Left renal cortex interstitium (tissue), 4 donors: ENCODE measurements at regions not wholly inside any gene's neighbourhood (a gene's known extent, or its start where the extent isn't known, plus 50 kb on each side); places are given as distances from the start of the nearest gene placed in this dataset.

Source experiments
- DNase-seq, 4 donors: peaks; one replicate each; pipeline ENCODE4 v3.0.0-alpha.2; 2013; ENCODE audit warnings: low read depth in 4 of 4, low spot score in 2 of 4, missing footprints in 1 of 4

DNA sequence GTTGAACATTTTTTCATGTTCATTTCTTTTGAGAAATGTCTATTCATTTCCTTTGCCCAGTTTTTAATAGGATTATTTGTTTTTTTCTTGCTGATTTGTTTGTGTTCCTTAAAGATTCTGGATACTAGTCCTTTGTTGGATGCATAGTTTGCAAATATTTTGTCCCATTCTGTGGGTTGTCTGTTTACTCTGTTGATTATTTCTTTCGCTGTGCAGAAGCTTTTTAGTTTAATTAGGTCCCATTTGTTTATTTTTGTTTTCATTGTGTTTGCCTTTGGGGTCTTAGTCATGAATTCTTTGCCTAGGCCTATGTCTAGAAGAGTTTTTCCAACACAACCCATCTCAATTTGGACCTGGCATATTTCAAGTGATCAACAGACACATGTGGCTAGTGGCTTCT lies 116.1 kb upstream of the GALNT2 start:
- DNase-seq: no peak

DNA sequence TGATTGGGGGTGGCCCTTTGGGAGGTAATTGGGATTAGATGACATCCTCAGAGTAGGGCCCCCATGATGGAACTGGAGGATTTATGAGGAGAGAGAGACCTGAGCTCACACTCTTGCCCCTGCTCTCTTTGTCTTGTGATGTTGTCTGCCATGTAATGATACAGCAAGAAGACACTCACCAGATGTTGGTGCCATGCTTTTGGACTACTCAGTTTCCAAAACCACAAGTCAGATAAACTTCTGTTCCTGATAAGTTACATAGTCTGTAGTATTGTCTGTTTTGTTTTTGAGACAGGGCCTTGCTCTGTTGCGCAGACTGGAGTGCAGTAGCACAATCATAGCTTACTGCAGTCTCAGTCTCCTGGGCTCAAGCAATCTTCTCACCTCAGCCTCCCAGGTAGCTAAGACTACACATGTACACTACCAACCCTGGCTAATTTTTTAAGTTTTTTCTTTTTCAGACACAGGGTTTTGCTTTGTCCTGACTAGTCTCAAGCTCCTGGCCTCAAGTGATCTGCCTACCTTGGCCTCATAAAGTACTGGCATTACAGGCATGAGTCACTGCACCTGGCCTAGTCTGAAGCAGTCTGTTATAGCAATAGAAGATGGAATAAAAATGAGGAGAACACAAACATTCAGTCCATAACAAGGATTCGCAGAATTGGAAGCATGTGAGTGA lies 115.0 kb upstream of the GALNT2 start:
- DNase-seq: no peak

DNA sequence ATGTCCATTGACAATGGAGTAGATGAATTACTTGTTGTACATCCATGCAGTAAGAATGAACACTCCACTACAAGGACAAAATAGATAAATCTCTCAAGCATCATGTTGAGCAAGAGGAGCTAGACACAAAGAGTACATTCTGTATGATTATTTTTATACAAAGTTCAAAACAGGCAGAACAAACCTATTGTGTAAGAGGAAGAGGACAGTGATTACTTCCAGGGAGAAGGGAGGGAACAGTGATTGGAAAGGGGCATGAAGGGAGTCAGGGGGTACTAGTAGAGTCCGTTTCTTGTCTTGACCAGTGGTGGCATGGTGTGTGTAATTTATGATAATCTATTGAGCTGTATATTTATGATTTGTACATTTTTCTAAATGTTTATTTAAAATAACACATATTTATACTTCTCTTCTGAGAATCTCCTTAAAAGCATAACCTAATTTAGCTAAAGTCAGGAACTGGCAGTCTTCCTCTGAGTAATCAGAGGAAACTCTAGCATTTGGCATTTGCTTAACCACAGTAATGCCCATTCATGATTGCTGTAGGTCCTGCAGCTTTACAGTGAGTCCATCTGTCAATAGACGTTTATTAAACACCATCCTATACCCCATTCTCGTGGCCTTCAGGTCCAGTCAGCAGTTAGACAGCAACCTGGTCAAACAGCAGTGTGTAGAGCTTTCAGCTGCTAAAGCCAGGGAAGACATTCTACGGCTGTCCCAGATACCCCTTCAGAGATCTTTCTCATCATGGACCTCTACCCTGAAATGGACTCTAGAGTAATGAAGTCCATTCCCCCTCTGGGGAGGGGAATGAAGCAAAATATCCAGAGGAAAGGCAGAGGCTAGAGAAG lies 114.1 kb upstream of the GALNT2 start:
- DNase-seq: no peak

DNA sequence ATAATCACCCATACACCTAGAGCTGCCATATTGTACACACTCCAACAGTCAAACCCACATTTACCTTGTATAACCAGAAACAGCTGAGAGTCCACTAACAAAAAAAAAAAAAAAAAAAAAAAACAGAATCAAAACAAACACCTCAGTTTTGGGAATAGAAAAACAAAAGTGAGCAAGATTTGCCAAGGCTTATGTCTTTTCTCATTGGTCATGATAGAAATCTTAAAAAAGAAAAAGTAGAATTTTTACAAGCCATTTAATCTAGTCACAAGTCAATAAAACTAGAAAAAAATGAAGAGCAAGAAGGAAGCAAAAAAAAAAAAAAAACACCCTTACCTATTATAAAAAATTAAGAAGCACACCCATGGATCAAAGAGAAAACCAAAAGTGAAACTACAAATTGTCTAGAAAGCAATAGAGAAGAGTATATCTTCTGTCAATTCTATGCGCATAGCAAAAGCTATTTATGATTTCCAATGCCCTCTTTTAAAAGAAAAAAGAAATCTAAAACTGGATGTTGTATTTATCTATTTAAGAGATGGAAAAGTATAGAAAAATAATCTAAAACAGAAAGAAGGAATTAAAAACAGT lies 113.2 kb upstream of the GALNT2 start:
- DNase-seq: no peak

DNA sequence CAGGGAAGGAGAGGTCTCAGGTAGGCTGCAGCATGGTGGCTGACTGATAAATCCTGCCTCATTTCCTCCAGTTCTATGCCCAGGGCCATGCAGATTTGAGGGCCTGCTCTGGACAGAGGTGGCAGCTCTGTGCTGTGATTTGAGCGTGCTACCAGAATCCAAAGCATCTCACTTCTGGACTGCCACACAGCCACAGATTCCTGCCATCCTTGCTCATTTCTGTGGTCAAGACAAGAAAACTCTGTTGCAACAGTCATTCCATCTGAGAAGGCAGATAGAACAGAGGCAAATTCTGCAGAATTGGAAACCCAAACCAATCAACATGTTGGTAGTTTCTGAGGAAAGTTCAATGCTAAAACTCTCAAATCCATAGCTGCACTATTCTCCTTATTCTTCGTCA lies 102.8 kb upstream of the GALNT2 start:
- DNase-seq: no peak

DNA sequence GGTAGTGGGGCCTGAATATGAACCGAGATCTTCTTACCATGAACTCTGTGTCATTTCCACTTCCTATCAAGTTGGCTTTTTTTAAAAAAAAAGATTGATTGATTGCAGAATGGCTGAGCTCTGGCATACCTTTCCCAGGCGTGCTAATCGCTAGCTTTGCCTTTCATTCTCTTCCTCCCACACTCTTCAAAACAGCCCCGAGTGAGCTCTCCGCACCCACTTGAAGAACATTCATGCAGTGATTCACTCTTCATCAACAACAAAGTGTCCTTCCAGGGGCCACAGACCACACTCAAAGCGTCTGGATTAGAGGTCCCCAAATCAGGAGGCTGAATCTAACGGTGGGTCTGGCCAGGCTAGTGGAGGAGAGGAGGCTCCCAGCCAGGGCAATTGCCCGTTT lies 96.3 kb upstream of the GALNT2 start:
- no peak for DNase-seq

DNA sequence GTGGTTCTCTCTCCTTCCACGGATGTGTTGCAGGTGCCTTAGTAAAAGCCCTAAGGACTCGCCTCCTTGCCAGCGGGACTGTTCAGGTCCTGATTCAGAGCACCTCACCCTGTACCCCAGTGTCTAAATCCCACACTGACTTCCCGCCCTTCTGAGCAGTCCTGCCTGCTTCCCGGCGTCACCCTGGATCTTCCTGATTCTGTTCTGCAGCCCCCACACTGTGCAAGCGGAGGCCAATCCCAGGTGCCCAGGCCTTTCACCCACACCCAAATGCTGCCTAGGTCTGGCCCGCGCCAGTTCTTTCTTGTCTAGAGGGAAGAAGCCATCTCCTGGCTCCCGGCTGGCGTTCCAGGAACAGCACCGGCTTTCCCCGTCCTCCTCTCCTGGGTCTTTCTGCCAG lies 95.9 kb upstream of the GALNT2 start:
- DNase-seq: no peak

DNA sequence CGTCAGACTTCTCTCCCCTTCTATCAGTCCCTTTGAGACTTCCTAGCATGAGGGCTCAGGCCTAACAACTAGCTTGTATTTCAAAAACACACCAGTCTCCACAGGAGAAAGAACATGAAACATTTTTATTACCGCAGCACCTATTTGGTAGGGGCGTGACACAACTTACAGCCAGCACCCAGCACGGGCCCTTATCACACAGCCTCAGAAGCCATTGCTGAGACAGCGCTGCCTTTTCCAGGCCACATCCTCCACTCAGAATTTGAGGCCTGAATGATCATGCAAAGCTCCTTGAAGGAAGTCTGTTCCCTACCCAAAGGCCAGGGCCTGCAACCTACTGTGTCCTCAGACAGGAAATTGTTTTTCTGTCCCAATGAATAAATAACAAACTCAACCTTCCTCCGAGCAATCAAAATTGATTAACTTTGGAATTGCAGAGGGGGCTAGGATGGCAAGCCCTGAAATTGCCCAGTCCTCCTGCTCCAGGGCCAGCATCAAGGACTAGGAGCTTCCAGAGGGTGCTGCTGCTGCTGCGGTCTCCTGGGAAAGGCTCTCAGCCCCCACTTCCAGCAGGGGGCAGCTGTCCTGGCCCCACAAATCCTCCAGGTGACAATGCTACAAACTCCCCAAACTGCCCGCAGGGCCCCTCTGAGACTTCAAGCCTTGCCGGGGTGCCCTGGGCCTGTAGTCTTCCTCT lies 94.3 kb upstream of the GALNT2 start:
- DNase-seq: no peak

DNA sequence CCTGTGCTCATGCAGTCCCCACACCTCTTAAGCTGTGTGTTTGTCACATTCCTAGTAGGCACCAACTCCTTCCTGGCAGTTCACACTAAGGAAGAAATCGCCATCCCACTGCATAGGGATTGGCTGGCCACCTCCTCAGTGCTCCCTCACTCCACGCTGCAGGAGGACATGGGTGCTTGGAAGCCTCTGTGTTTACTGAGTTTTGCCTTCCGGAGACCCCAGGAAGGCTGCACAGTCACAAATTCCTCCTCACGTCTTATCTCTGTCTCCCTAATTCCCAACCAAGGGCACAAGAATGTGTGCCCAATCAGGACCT lies 93.8 kb upstream of the GALNT2 start:
- no peak for DNase-seq

DNA sequence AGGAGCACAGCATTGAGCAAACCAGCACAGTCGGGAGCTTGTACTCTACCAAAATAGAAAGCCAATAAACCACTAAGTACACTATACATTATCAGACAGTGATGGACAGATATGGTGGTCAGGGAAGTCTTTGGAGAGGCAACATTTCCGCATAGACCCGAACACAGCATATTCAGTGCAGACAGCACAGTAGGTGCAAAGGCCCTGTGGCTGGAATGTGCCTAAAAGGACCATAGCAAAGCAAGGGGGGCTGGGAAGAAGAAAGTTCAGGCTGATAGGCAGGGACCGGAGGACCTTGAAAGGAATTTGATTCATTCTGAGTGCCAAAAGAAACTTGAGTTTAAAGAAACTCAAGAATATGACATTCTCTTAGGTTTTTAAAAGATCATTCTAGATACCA lies 92.0 kb upstream of the GALNT2 start:
- no peak for DNase-seq

DNA sequence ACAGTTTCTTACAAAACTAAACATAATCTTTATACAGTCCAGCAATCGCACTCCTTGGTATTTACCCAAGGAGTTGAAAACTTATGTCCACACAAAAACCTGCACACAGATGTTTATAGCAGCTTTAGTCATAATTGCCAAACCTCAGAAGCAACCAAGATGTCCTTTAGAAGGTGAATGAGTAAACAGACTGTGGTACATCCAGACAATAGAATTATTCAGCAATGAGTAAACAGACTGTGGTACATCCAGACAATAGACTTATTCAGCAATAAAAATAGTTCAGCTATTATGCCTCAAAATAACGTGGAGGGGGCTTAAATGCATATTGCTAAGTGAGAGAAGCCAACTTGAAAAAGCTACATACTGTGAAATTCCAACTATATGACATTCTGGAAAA lies 87.0 kb upstream of the GALNT2 start:
- DNase-seq: no peak

DNA sequence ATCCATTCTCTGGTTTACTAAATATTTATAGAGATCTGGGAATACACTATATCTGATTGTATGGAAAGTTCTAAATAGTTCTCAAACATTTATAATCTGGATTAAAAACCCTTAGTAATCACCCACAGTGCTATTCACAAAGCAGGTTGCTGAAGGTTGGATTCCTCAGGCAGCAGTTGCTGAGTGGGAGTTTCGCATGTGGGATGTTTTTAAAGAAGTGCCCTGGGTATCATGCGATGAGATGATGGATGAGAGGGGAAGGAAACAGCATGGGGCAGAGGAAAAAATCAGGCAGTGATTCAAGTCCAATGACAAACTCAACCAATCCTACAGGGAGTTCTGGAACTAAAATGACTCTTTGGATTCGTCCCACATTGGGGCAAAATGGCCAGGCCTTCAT lies 85.3 kb upstream of the GALNT2 start:
- no peak for DNase-seq

DNA sequence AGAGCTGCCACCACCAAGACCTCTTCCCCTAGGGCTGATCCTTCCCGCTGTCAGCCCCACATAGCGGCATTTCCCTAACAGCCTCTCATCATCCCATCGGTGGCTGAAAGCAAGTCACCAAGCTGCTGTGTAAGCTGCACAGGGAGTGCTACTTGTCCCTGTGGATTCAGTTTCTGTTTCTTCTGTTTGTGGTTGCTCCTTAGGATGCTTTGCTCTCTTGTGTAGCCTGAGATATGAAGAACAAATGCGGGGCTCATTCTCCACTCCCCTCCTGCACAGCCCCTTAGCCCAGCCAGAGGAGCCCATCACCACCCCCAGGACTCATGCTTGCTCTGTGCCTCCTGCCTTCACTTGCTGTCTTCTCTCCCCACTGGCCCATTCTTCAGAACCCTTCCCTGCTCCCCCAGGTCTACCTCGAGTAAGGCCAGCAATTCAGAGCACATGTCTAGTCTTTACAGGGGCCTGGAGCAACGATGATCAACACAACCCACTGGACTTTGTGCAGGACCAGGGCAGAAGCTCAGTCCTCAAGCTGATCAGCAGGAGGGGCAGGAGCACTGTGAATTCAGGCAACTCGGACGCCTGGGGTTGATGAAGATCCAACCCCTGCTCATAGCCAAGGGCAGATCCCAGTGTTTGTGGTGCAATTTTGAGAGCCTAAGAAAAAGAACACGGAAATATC lies 82.6 kb upstream of the GALNT2 start:
- DNase-seq: no peak

DNA sequence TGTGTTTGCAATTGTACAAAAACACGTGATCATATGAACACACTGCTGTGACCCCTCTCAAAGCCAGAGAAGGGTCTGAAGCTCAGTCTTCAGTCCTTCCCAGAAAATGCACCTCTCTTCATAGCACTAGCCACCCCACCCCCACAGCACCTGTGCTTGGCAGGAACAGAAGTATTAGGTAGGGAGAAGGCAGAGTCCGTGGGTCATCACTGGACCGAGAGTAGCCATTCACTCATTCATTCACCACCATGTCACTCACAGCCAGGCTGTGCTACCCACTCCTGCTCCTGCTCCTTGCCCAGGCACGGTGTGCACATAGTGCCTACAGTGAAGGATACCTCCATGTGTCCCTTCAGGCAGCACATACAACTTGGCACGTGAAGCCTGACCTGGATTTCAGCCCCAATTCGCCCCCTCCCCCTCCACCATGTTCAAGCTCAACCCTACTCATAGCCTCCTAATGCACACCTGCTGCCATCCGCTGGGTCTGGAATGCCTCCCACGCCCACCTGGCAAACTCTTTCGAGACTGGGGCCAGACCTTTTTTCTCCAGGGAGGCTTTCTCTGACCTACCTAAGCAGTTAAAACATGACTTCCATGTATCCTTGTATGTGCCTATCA lies 81.9 kb upstream of the GALNT2 start:
- DNase-seq: no peak

DNA sequence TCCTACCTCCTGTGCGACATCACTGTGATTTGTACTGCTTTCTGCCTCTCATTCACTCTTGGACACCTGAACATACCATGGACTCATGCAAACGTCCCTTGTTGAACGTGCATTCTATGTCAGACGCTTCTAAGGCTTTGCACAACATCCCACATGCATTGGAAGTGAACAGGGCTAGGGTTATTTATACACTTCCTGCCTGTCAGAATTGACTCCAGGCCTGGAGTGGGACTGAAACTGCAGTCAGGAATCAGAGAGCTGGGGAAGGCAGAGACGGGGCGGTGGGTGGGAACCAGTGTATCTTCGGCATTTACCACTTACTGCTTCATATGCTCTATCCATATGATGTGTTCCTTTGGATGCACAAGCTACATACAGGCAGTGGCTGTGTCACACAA lies 81.4 kb upstream of the GALNT2 start:
- DNase-seq: no peak

DNA sequence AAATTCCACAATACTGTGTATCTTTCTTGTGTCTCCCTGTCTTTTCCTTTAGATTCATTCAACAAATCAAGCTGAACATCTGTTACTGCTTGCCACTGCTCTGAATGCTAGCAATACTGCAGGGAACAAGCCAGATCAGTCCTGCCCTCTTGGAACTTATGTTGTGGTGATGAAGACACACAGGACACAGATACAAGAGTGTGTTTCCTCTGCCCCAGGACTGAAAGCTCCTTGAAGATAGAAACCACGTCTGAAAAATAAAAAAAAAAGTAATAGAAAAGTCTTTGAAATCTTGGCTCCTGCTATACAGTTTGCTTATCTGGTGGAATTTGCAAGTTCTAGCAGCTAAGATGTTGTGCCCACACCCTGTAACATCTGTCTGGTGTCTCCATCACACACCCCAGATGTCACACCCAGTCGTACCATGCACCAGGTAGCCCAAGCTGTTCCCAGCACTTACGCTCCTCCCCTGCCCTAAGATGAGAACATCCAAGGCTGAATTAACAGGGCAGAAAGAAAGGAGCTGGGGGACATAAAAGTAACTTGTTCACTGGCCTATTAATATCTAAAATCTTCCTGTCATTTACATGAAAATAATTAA lies 80.2 kb upstream of the GALNT2 start:
- no peak for DNase-seq

DNA sequence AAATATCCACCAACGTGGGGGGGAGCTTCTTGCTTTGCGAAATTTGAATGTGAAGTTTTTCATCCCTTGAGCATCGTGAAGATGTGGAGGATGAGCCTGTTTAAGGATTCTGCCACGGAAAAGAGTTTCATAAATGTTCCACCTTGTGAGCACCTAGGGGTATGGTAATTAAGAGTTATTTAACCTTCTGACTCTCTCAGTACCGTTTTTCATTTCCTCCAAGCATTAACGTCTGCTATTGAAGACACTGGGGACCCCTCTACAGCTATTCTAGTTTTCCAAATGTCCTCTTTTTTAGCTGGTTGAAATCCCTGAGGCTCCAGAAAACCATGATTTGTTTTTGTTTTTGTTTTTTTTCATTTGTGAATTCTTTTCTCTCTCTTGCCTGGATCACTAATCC lies 79.1 kb upstream of the GALNT2 start:
- no peak for DNase-seq

DNA sequence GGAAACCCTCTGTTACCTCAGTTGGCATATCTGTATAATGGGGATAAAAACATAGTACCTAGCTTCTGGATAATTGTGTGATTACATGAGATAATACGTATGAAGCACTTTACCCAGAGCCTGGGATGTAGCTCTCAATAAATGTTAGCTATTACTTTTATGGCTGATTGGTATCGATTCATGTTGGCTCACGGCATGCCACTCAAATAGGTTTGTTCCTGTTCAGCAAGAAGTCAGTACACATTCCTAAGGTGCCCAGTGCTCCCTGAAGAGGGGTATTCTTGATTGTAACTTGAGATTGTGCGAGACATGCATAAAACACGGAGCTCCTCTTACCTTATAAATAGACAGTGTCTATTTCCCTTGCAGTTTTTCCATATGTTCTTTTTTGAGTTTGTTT lies 78.5 kb upstream of the GALNT2 start:
- DNase-seq: no peak

DNA sequence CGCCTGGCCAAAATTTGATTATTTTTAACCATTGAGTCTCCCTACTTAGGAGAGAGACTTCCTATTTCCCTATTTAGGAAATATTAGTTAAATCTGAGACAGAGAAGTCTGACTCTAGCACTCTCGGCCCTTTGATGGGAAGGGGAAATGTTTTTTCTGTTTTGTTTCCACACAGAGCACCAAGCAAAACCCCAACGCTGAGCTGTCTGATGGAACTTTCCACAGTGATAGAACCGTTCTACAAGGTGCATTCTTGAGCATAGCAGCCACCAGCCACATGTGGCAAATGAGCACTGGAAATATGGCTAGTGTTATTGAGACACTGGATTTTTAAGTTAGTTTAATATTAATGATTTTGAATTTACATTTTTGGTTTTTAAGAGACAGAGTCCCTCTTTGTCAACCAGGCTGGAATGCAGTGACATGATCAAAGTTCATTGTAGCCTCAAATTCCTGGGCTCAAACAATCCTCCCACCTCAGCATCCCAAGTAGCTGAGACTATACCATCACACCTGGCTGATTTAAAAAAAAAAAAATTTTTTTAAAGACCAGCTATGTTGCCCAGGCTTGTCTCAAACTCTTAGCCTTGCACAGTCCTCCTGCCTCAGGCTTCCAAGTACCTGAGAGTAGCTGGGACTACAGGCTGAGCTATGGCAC lies 77.3 kb upstream of the GALNT2 start:
- DNase-seq: no peak

DNA sequence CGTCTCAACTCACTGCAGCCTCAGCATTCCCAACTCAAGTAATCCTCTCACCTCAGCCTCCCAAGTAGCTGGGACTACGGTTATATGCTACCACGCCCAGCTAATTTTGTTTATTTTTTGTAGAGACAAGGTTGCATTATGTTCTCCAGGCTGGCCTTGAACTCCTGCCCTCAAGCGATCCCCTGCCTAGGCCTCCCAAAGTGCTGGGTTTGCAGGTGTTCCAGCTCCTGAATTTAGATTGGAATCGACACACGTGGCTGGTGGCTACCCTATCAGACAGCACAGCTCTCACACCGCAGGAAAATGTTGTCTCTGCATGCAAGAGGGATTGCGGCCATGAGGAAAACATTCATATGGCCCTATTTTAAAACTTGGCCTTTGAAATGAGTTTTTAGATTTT lies 76.7 kb upstream of the GALNT2 start:
- DNase-seq: no peak
